NCI-H2171 treated with DMSO at 0.1 percent for 48 hours (cell line): ENCODE measurements at regions not wholly inside any gene's neighbourhood (a gene's known extent, or its start where the extent isn't known, plus 50 kb on each side); places are given as distances from the start of the nearest gene placed in this dataset.

Experiments
- DNase-seq: peaks from one replicate; lab custom pipeline; 2025; lab: John Stamatoyannopoulos, UW

- no peak for DNase-seq
Observed at GRCh38 chr10:61089251-61089650, 145.3 kb upstream of the RHOBTB1 start.

GRCh38 chr10:61084493-61084892, 140.5 kb upstream of the RHOBTB1 start:
- no peak for DNase-seq

GRCh38 chr10:61081301-61081700, 137.3 kb upstream of the RHOBTB1 start:
- no peak for DNase-seq

GRCh38 chr10:61078542-61079275, 134.7 kb upstream of the RHOBTB1 start:
- DNase-seq: peak; percentile 27

GRCh38 chr10:61076572-61077114, 132.7 kb upstream of the RHOBTB1 start:
- no peak for DNase-seq

GRCh38 chr10:61073391-61073790, 129.4 kb upstream of the RHOBTB1 start:
- DNase-seq: no peak

- DNase-seq: no peak
Observed at GRCh38 chr10:61071580-61071979, 127.6 kb upstream of the RHOBTB1 start.

GRCh38 chr10:61068471-61068870, 124.5 kb upstream of the RHOBTB1 start:
- no peak for DNase-seq

GRCh38 chr10:61067671-61068336, 123.8 kb upstream of the RHOBTB1 start:
- DNase-seq: no peak

- no peak for DNase-seq
Observed at GRCh38 chr10:61066661-61067344, 122.8 kb upstream of the RHOBTB1 start.

- no peak for DNase-seq
Observed at GRCh38 chr10:61065051-61065450, 121.1 kb upstream of the RHOBTB1 start.

GRCh38 chr10:61064356-61064755, 120.4 kb upstream of the RHOBTB1 start:
- DNase-seq: no peak

- no peak for DNase-seq
Observed at GRCh38 chr10:61063901-61064300, 119.9 kb upstream of the RHOBTB1 start.

GRCh38 chr10:61063034-61063433, 119.0 kb upstream of the RHOBTB1 start:
- no peak for DNase-seq

GRCh38 chr10:61061923-61062504, 118.0 kb upstream of the RHOBTB1 start:
- no peak for DNase-seq

- no peak for DNase-seq
Observed at GRCh38 chr10:61059636-61060035, 115.7 kb upstream of the RHOBTB1 start.

GRCh38 chr10:61052469-61053205, 108.7 kb upstream of the RHOBTB1 start:
- no peak for DNase-seq

GRCh38 chr10:61051344-61051743, 107.4 kb upstream of the RHOBTB1 start:
- DNase-seq: no peak

GRCh38 chr10:61050120-61050745, 106.2 kb upstream of the RHOBTB1 start:
- DNase-seq: no peak

- DNase-seq: peak; percentile 29
Observed at GRCh38 chr10:61049386-61049785, 105.4 kb upstream of the RHOBTB1 start.
